ENCODE measurements at regions not wholly inside any gene's neighbourhood (a gene's known extent, or its start where the extent isn't known, plus 50 kb on each side); places are given as distances from the start of the nearest gene placed in this dataset.

- Histone ChIP-seq H3K4ac (ENCODE audit: low read depth, low read length) (no peak overlapping the region), H3K36me3 (ENCODE audit: control insufficient read depth, insufficient read depth, low read length) (no peaks in the 10 kb centered on the region), H2BK15ac (ENCODE audit: low read depth, low read length) (no peak overlapping the region), H2AK9ac (replicated peaks; ENCODE audit: low read depth, low read length, poor library complexity) (no peak overlapping the region), H2BK120ac (ENCODE audit: low read depth, low read length) (no peak overlapping the region), H3K4me3 (ENCODE audit: insufficient read depth, low read depth, low read length) (no peak overlapping the region), H2AK5ac (ENCODE audit: low read depth, low read length) (no peak overlapping the region), H2BK5ac (ENCODE audit: low read depth, low read length, poor library complexity, severe bottlenecking) (no peak overlapping the region), H2AFZ (replicated peaks; ENCODE audit: low read length, poor library complexity) (no peak overlapping the region), H3K9ac (ENCODE audit: low read depth, low read length) (no peak overlapping the region), H4K8ac (ENCODE audit: low read depth in 2 of 2, low read length in 2 of 2) (no peak overlapping the region), H4K91ac (ENCODE audit: insufficient read depth, low read depth, low read length) (no peak overlapping the region), H4K20me1 (ENCODE audit: insufficient read depth, low read length) (no peaks in the 10 kb centered on the region), H3K23ac (ENCODE audit: low read depth, low read length) (no peak overlapping the region), H3K27me3 (ENCODE audit: control insufficient read depth, insufficient read depth, low read length) (peaks cover 17% of the 10 kb centered on the region), H2BK20ac (ENCODE audit: low read depth, low read length) (no peak overlapping the region), H3K14ac (replicated peaks; ENCODE audit: low read depth, low read length) (no peak overlapping the region), H3K4me2 (ENCODE audit: low read depth, low read length) (no peak overlapping the region), H3K9me3 (ENCODE audit: control insufficient read depth, insufficient read depth, low read length) (no peaks in the 10 kb centered on the region), H3K56ac (ENCODE audit: extremely low read depth, insufficient read depth, low read length) (no peak overlapping the region), H4K5ac (ENCODE audit: low read depth, low read length) (no peak overlapping the region), H3K27ac (ENCODE audit: insufficient read depth, low read length) (no peak overlapping the region), H3K4me1 (ENCODE audit: control insufficient read depth, insufficient read depth, low read length) (no peaks in the 10 kb centered on the region; the same call in 1 of the 2 replicates), H3K79me1 (ENCODE audit: low read depth in 1 of 2, low read length in 2 of 2) (no peaks in the 10 kb centered on the region), H3K9me1 (ENCODE audit: insufficient read depth, low read length) (no peaks in the 10 kb centered on the region), H3K18ac (ENCODE audit: low read depth, low read length) (no peak overlapping the region)
- ChIA-PET CTCF (no interaction called here), POLR2A (ENCODE audit: unreplicated experiment) (no interaction called here)
- in situ Hi-C loops (cut with MboI; ENCODE audit: low sequenced_read_pairs): no loop called here
- dilution Hi-C loops (cut with HindIII; ENCODE audit: low sequenced_read_pairs, unreplicated experiment): loop anchor here (25.0 kb wide), 1 partner anchor 308 kb away; no protein-coding TSS in a partner anchor
- no peak for TF ChIP-seq POLR2A (IDR thresholded peaks at IDR 0.05; ENCODE audit: low read depth, low read length)
- no peak for TF ChIP-seq MAFK (IDR thresholded peaks at IDR 0.05; ENCODE audit: low read depth, low read length)
- TF ChIP-seq MAZ (IDR thresholded peaks at IDR 0.05; ENCODE audit: borderline replicate concordance, low read depth, low read length): no peak
- no peak for TF ChIP-seq NFE2L2 (IDR thresholded peaks at IDR 0.05; ENCODE audit: low read depth, low read length)
- TF ChIP-seq RFX5 (IDR thresholded peaks at IDR 0.05; ENCODE audit: low read depth, low read length): no peak
- no peak for TF ChIP-seq SMC3 (IDR thresholded peaks at IDR 0.05; ENCODE audit: low read depth, low read length)
- no peak for TF ChIP-seq RAD21 (IDR thresholded peaks at IDR 0.05; ENCODE audit: low read length)
- no peak for TF ChIP-seq CTCF (conservative IDR thresholded peaks at IDR 0.05; ENCODE audit: low read depth, low read length)
- no peak for TF ChIP-seq MXI1 (IDR thresholded peaks at IDR 0.05; ENCODE audit: borderline replicate concordance, low read depth, low read length)
- no peak for TF ChIP-seq RCOR1 (IDR thresholded peaks at IDR 0.05; ENCODE audit: insufficient replicate concordance, low read length)
- no peak for TF ChIP-seq USF2 (IDR thresholded peaks at IDR 0.05; ENCODE audit: low read depth, low read length)
- no peak for DNase-seq
- intact Hi-C loops (cut with micrococcal nuclease): no loop called here
- no TSS peak for BruUV-seq (replicated peaks)
- no peak for ATAC-seq (ENCODE audit: low read depth)
- WGBS, 2 experiments (ENCODE audit: extremely low coverage in 2 of 2, insufficient read length in 1 of 2): 89% methylated on average over 4 of the region's 5 CpGs; no CpG with 5 or more reads in 1 of the 2 experiments
These were observed 138.2 kb downstream of the BBOX1 start for GRCh38 chr11:27178859-27179258.
